ENCODE measurements at regions not wholly inside any gene's neighbourhood (a gene's known extent, or its start where the extent isn't known, plus 50 kb on each side); places are given as distances from the start of the nearest gene placed in this dataset.

DNA sequence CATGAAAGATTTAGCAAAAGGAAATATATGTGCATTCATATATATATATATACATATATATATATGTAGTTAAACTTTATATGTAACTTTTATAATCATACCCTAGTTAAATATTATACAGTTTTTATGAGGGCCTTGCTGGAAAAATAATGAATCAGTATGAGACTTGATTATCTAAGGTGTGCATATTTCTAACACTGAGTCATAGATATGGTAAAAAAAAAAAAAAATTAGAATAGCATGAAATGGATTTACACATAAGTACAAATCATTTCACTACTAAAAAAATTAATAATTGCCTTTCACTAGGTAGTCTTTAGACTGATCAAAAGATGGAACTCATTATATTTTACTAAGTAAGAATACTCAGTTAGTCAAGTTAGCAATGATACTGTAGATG, 51.3 kb upstream of the DST start:
- no peak overlapping the region for H3K27ac ChIP-seq (ENCODE audit: insufficient read length, low read depth, low read length)
- H4K91ac ChIP-seq (ENCODE audit: insufficient read length, low read depth, low read length) = no peak overlapping the region
- no peak overlapping the region for H2BK15ac ChIP-seq (ENCODE audit: low read depth, low read length)
- TF ChIP-seq, protein P1, sequence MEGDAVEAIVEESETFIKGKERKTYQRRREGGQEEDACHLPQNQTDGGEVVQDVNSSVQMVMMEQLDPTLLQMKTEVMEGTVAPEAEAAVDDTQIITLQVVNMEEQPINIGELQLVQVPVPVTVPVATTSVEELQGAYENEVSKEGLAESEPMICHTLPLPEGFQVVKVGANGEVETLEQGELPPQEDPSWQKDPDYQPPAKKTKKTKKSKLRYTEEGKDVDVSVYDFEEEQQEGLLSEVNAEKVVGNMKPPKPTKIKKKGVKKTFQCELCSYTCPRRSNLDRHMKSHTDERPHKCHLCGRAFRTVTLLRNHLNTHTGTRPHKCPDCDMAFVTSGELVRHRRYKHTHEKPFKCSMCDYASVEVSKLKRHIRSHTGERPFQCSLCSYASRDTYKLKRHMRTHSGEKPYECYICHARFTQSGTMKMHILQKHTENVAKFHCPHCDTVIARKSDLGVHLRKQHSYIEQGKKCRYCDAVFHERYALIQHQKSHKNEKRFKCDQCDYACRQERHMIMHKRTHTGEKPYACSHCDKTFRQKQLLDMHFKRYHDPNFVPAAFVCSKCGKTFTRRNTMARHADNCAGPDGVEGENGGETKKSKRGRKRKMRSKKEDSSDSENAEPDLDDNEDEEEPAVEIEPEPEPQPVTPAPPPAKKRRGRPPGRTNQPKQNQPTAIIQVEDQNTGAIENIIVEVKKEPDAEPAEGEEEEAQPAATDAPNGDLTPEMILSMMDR (conservative IDR thresholded peaks at IDR 0.05) = no peak
- Mint-ChIP-seq H3K27ac (no peak overlapping the region), H3K36me3 (ENCODE audit: insufficient read depth in 1 of 3, low read depth in 3 of 3) (peaks cover 0 to 18% (median 13%) of the 10 kb centered on the region in 3 experiments; a peak in 5 of 7 replicates), H3K27me3 (ENCODE audit: low read depth) (no peaks in the 10 kb centered on the region), H3K4me1 (peaks cover 17 to 23% of the 10 kb centered on the region in 2 experiments), H3K4me3 (no peak overlapping the region), H3K9me3 (no peaks in the 10 kb centered on the region)
- H3K4ac ChIP-seq (ENCODE audit: low read depth, low read length) = no peak overlapping the region
- no peak overlapping the region for H2AFZ ChIP-seq (ENCODE audit: low read length)
- H3K79me2 ChIP-seq (ENCODE audit: insufficient read depth, low read length) = peaks cover 2% of the 10 kb centered on the region
- H3K23me2 ChIP-seq (ENCODE audit: insufficient read length, low read depth, low read length, poor library complexity, severe bottlenecking) = no peaks in the 10 kb centered on the region
- H2BK20ac ChIP-seq (ENCODE audit: low read depth, low read length, poor library complexity, severe bottlenecking) = no peak overlapping the region
- no peak overlapping the region for H2BK5ac ChIP-seq (ENCODE audit: insufficient read length, low read length)
- no peak for DNase-seq
- no peak overlapping the region for H3K18ac ChIP-seq (ENCODE audit: insufficient read length, low read depth, low read length)
- no peak overlapping the region for H3K4me2 ChIP-seq (ENCODE audit: insufficient read depth, insufficient read length, low read length)
- no peaks in the 10 kb centered on the region for H3K79me1 ChIP-seq (ENCODE audit: insufficient read depth, low read depth, low read length, poor library complexity, severe bottlenecking)
- no peak overlapping the region for H3K9ac ChIP-seq (ENCODE audit: extremely low read depth, insufficient read length, low read length)
- no peaks in the 10 kb centered on the region for H4K20me1 ChIP-seq (ENCODE audit: control insufficient read depth, insufficient read depth, insufficient read length)
- no peak overlapping the region for H3K23ac ChIP-seq (ENCODE audit: insufficient read length, low read depth, low read length)
- H3K14ac ChIP-seq (ENCODE audit: insufficient read depth, low read length) = no peak overlapping the region
- no peaks in the 10 kb centered on the region for H3K27me3 ChIP-seq (ENCODE audit: insufficient read depth, low read length)
- H3K56ac ChIP-seq (ENCODE audit: insufficient read length, low read depth, low read length) = no peak overlapping the region
- no peak overlapping the region for H3T11ph ChIP-seq (ENCODE audit: low read length)
- no peaks in the 10 kb centered on the region for H3K9me3 ChIP-seq (ENCODE audit: control insufficient read depth, low read depth, low read length)
- no peak overlapping the region for H2BK12ac ChIP-seq (ENCODE audit: insufficient read length, low read depth, low read length)
- no peaks in the 10 kb centered on the region; the same call in 1 of the 2 replicates for H3K4me1 ChIP-seq (ENCODE audit: insufficient read depth, low read length)
- no peak overlapping the region for H4K5ac ChIP-seq (ENCODE audit: insufficient read length, low read depth, low read length)
- no peak overlapping the region for H2AK5ac ChIP-seq (ENCODE audit: insufficient read length, low read length)
- H4K8ac ChIP-seq (replicated peaks; ENCODE audit: insufficient read length, low read depth, low read length) = no peak overlapping the region
- no peak overlapping the region for H2BK120ac ChIP-seq (ENCODE audit: low read depth, low read length, poor library complexity, severe bottlenecking)
